Neural progenitor cell (in vitro differentiated cells): ENCODE measurements at regions not wholly inside any gene's neighbourhood (a gene's known extent, or its start where the extent isn't known, plus 50 kb on each side); places are given as distances from the start of the nearest gene placed in this dataset.

Experiments used
- DNase-seq: peaks from one replicate; pipeline ENCODE4 v3.0.0-alpha.2; 2016; ENCODE audit warnings: low spot score
- H2AFZ ChIP-seq: fragments of 200-600 bp; sonication (generic); replicated peaks from 2 replicates; pipeline ENCODE4 v1.6.1; 2016; ENCODE audit warnings: antibody characterized with exemption
- H3F3A ChIP-seq: fragments of 200-600 bp; sonication (generic); 2 replicates; pipeline ENCODE4 v1.6.1; 2016; ENCODE audit warnings: antibody characterized with exemption, low read depth
- H3K27ac ChIP-seq: fragments of 200-600 bp; sonication (generic); 2 replicates; pipeline ENCODE4 v1.5.1; 2016; ENCODE audit warnings: mild to moderate bottlenecking
- H3K27me3 ChIP-seq: fragments of 200-600 bp; sonication (generic); 2 replicates; pipeline ENCODE4 v1.6.1; 2016; ENCODE audit warnings: mild to moderate bottlenecking, moderate library complexity
- H3K36me3 ChIP-seq: fragments of 200-600 bp; sonication (generic); 2 replicates; pipeline ENCODE4 v1.5.1; 2016
- H3K4me1 ChIP-seq: fragments of 200-600 bp; sonication (generic); 2 replicates; pipeline ENCODE4 v1.6.1; 2016; ENCODE audit warnings: mixed run types
- H3K4me2 ChIP-seq: fragments of 200-600 bp; sonication (generic); 2 replicates; pipeline ENCODE4 v1.6.1; 2016
- H3K4me3 ChIP-seq: fragments of 200-600 bp; sonication (generic); 2 replicates; pipeline ENCODE4 v1.5.1; 2016
- H3K79me2 ChIP-seq: fragments of 200-600 bp; sonication (generic); 2 replicates; pipeline ENCODE4 v1.6.1; 2016; ENCODE audit warnings: low read depth
- H3K9ac ChIP-seq: fragments of 200-600 bp; sonication (generic); 2 replicates; pipeline ENCODE4 v1.6.1; 2016
- H3K9me3 ChIP-seq: fragments of 200-600 bp; sonication (generic); 2 replicates; pipeline ENCODE4 v1.5.1; 2016; ENCODE audit warnings: low read depth
- H4K20me1 ChIP-seq: fragments of 200-600 bp; sonication (generic); 2 replicates; pipeline ENCODE4 v1.6.1; 2016; ENCODE audit warnings: low read depth
- H3K27ac Mint-ChIP-seq: 3 replicates; pipeline ENCODE4 v1.8.0; 2021; ENCODE audit warnings: mixed read lengths
- H3K27me3 Mint-ChIP-seq: 2 replicates; pipeline ENCODE4 v1.8.0; 2022; ENCODE audit warnings: low read depth, mild to moderate bottlenecking, inconsistent platforms, moderate library complexity, mixed read lengths; ENCODE audit not compliant: insufficient read depth
- H3K36me3 Mint-ChIP-seq: 3 replicates; pipeline ENCODE4 v1.8.0; 2021; ENCODE audit warnings: mixed read lengths
- H3K4me1 Mint-ChIP-seq: 3 replicates; pipeline ENCODE4 v1.8.0; 2021; ENCODE audit warnings: mixed read lengths
- H3K4me3 Mint-ChIP-seq: 3 replicates; pipeline ENCODE4 v1.8.0; 2021; ENCODE audit warnings: mild to moderate bottlenecking, moderate library complexity, mixed read lengths
- H3K9me3 Mint-ChIP-seq: 3 replicates; pipeline ENCODE4 v1.8.0; 2020; ENCODE audit warnings: mixed read lengths
- EZH2 ChIP-seq: fragments of 200-600 bp; sonication (generic); IDR thresholded peaks from 2 replicates; pipeline ENCODE4 v1.6.1; 2017; ENCODE audit warnings: antibody characterized with exemption, mild to moderate bottlenecking, moderate library complexity
- EZH2phosphoT487 ChIP-seq: fragments of 200-600 bp; sonication (generic); IDR thresholded peaks from 2 replicates; pipeline ENCODE4 v1.6.1; 2017; ENCODE audit warnings: antibody characterized with exemption
- TF ChIP-seq, protein P1 (sequence below): fragments of 200-600 bp; sonication (generic); IDR thresholded peaks from 2 replicates; pipeline ENCODE4 v1.5.1; 2017; ENCODE audit warnings: antibody characterized with exemption, mild to moderate bottlenecking

DNA sequence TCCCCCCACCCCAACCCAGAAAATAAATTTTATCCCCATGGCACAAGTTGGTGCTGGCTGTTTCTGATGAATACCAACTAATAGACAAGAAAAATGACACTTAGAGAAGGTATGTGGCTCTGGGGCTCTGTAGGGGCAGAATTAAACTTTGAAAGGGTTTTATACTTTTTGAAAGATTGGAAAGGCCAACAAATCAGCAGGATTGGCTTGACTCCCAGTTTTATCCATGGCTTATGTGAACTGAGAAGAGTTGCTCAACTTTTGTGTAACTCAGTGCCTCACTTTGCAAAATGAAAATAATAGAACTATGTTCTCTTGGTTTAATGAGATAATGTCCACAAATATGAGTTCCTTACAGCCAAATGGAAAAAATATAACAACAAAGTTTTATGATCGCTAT is 288.9 kb upstream of the KIF2A start:
- Mint-ChIP-seq H3K27me3 (peaks cover 2% of the 10 kb centered on the region), H3K4me3 (no peak overlapping the region), H3K27ac (no peak overlapping the region), H3K36me3 (no peaks in the 10 kb centered on the region), H3K4me1 (peaks cover 3% of the 10 kb centered on the region), H3K9me3 (peaks cover 3% of the 10 kb centered on the region)
- Histone ChIP-seq H3F3A (peaks cover 3% of the 10 kb centered on the region), H3K27ac (no peak overlapping the region), H2AFZ (no peak overlapping the region), H4K20me1 (no peaks in the 10 kb centered on the region), H3K79me2 (no peaks in the 10 kb centered on the region), H3K36me3 (no peaks in the 10 kb centered on the region), H3K9ac (no peak overlapping the region), H3K9me3 (no peaks in the 10 kb centered on the region), H3K27me3 (no peaks in the 10 kb centered on the region), H3K4me1 (peaks cover 14% of the 10 kb centered on the region), H3K4me3 (no peak overlapping the region), H3K4me2 (no peak overlapping the region)
- DNase-seq = no peak
- TF ChIP-seq EZH2 (no peak), EZH2phosphoT487 (no peak)
- TF ChIP-seq, protein P1, sequence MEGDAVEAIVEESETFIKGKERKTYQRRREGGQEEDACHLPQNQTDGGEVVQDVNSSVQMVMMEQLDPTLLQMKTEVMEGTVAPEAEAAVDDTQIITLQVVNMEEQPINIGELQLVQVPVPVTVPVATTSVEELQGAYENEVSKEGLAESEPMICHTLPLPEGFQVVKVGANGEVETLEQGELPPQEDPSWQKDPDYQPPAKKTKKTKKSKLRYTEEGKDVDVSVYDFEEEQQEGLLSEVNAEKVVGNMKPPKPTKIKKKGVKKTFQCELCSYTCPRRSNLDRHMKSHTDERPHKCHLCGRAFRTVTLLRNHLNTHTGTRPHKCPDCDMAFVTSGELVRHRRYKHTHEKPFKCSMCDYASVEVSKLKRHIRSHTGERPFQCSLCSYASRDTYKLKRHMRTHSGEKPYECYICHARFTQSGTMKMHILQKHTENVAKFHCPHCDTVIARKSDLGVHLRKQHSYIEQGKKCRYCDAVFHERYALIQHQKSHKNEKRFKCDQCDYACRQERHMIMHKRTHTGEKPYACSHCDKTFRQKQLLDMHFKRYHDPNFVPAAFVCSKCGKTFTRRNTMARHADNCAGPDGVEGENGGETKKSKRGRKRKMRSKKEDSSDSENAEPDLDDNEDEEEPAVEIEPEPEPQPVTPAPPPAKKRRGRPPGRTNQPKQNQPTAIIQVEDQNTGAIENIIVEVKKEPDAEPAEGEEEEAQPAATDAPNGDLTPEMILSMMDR = no peak

DNA sequence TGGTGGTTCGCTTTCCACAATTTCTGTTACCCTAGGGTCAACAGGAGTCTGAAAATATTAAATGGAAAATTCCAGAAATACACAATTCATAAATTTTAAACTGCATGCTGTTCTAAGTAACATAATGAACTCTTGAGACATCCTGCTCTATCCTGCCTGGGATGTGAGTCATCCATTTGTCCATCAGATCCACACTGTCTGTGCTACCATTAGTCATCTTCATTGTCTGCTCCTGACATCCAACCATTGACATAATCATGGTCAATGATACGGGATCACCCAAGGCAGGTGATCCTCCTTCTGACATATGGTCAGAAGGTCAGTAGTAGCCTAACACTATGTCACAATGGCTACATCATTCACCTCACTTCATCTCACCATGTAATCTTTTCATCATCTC is 276.7 kb upstream of the KIF2A start:
- H3K4me3 Mint-ChIP-seq = no peak overlapping the region
- H3K36me3 ChIP-seq = no peaks in the 10 kb centered on the region
- no peak overlapping the region for H3K4me3 ChIP-seq
- peaks cover 22% of the 10 kb centered on the region for H3K9me3 Mint-ChIP-seq
- no peaks in the 10 kb centered on the region for H3F3A ChIP-seq
- no peaks in the 10 kb centered on the region for H3K9me3 ChIP-seq
- no peaks in the 10 kb centered on the region for H4K20me1 ChIP-seq
- H3K27me3 ChIP-seq = no peaks in the 10 kb centered on the region
- no peak overlapping the region for H3K4me2 ChIP-seq
- H3K27ac ChIP-seq = no peak overlapping the region
- peaks cover 4% of the 10 kb centered on the region for H3K27me3 Mint-ChIP-seq
- no peaks in the 10 kb centered on the region for H3K36me3 Mint-ChIP-seq
- H3K4me1 ChIP-seq = no peaks in the 10 kb centered on the region
- no peaks in the 10 kb centered on the region for H3K4me1 Mint-ChIP-seq
- H2AFZ ChIP-seq = no peak overlapping the region
- TF ChIP-seq EZH2 = no peak
- TF ChIP-seq, protein P1 = no peak
- TF ChIP-seq EZH2phosphoT487 = no peak
- no peak overlapping the region for H3K9ac ChIP-seq
- H3K79me2 ChIP-seq = no peaks in the 10 kb centered on the region
- no peak overlapping the region for H3K27ac Mint-ChIP-seq
- no peak for DNase-seq

DNA sequence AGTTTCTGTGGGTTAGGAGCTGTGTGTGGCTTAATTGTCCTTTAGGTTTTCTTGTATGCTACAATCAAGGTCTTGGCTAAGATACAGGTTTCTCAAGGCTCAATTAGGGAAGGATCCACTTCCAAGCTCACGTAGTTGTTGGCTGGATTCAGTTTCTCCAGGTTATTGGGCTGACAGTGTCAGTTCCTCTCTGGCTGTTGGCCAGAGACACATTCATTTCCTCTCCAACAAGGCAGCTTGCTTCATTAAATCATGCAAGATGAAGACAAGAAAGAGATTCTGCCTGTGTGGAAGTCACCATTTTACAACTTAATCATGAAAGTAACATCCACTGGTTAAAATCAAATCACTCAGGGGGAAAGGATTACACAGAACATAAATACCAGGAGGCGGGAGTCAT is 275.7 kb upstream of the KIF2A start:
- Histone ChIP-seq H3K4me2 (no peak overlapping the region), H3F3A (no peaks in the 10 kb centered on the region), H3K9ac (no peak overlapping the region), H3K27ac (no peak overlapping the region), H3K9me3 (no peaks in the 10 kb centered on the region), H3K4me3 (no peak overlapping the region), H3K4me1 (no peaks in the 10 kb centered on the region), H3K36me3 (no peaks in the 10 kb centered on the region), H3K27me3 (no peaks in the 10 kb centered on the region), H3K79me2 (no peaks in the 10 kb centered on the region), H4K20me1 (no peaks in the 10 kb centered on the region), H2AFZ (no peak overlapping the region)
- Mint-ChIP-seq H3K27me3 (peaks cover 4% of the 10 kb centered on the region), H3K4me1 (no peaks in the 10 kb centered on the region), H3K27ac (no peak overlapping the region), H3K4me3 (no peak overlapping the region), H3K9me3 (peaks cover 19% of the 10 kb centered on the region), H3K36me3 (no peaks in the 10 kb centered on the region)
- TF ChIP-seq, protein P1 = no peak
- no peak for TF ChIP-seq EZH2
- no peak for TF ChIP-seq EZH2phosphoT487
- no peak for DNase-seq

DNA sequence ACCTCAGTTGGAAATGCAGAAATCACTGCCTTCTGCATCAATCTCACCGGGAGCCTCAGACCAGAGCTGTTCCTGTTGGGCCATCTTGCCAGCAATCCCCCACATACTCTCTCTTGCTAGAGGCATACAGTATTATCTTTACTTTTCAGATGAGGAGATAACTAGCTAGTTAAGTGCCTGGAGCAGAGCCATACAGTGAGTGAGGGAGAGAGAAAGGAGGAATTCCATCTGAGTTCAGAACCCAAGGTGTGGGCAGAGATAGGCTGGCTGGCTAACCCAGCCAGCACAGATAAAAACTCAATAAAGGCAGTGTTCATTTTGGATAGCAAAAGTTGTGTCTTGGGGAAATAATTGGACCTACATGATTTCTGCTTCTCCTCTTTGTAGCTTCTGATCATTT is 268.0 kb upstream of the KIF2A start:
- no peak overlapping the region for H3K27ac Mint-ChIP-seq

More for the DNA sequence above, 268.0 kb upstream of the KIF2A start:
- H3K27me3 ChIP-seq = no peaks in the 10 kb centered on the region
- H3K9ac ChIP-seq = no peak overlapping the region
- H3K36me3 ChIP-seq = no peaks in the 10 kb centered on the region
- no peak overlapping the region for H3K4me3 ChIP-seq
- H3F3A ChIP-seq = peaks cover 7% of the 10 kb centered on the region
- peaks cover 17% of the 10 kb centered on the region for H3K4me1 Mint-ChIP-seq
- H3K4me2 ChIP-seq = no peak overlapping the region
- H3K79me2 ChIP-seq = no peaks in the 10 kb centered on the region
- DNase-seq = no peak
- H3K4me1 ChIP-seq = peaks cover 33% of the 10 kb centered on the region
- no peaks in the 10 kb centered on the region for H4K20me1 ChIP-seq
- H3K27me3 Mint-ChIP-seq = no peaks in the 10 kb centered on the region
- H3K9me3 ChIP-seq = no peaks in the 10 kb centered on the region
- no peaks in the 10 kb centered on the region for H3K36me3 Mint-ChIP-seq
- no peak overlapping the region for H2AFZ ChIP-seq
- no peak overlapping the region for H3K4me3 Mint-ChIP-seq
- H3K9me3 Mint-ChIP-seq = peaks cover 8% of the 10 kb centered on the region
- H3K27ac ChIP-seq = no peak overlapping the region
- TF ChIP-seq, protein P1 = no peak
- TF ChIP-seq EZH2 (no peak), EZH2phosphoT487 (no peak)
